Spleen (tissue), 11 donors: ENCODE measurements at regions not wholly inside any gene's neighbourhood (a gene's known extent, or its start where the extent isn't known, plus 50 kb on each side); places are given as distances from the start of the nearest gene placed in this dataset.

Experiments
- DNase-seq: peaks from one replicate; pipeline ENCODE4 v3.0.0-alpha.2; 2020
- H3K27ac ChIP-seq, 8 donors: fragments of 200-600 bp; sonication (generic) in 7 of 8; 1 replicate in 4 of 8; 2 replicates in 4 of 8; pipeline versions ENCODE4 v1.5.0 to v1.8.0; 2016 to 2021; ENCODE audit warnings: inconsistent platforms in 4 of 8, mild to moderate bottlenecking in 4 of 8, moderate library complexity in 1 of 8
- H3K27me3 ChIP-seq, 7 donors: fragments of 200-600 bp; sonication (generic) in 6 of 7; replicated peaks in 1 of 7; 1 replicate in 4 of 7; 2 replicates in 3 of 7; pipeline versions ENCODE4 v1.5.0 to v1.8.0; 2016 to 2021; ENCODE audit warnings: inconsistent platforms in 3 of 7, mild to moderate bottlenecking in 1 of 7
- H3K36me3 ChIP-seq, 6 donors: fragments of 200-600 bp; sonication (generic) in 5 of 6; 1 replicate in 4 of 6; 2 replicates in 2 of 6; pipeline versions ENCODE4 v1.5.0 to v1.8.0; 2016 to 2021; ENCODE audit warnings: inconsistent platforms in 2 of 6
- H3K4me1 ChIP-seq, 6 donors: fragments of 200-600 bp; sonication (generic) in 5 of 6; 1 replicate in 3 of 6; 2 replicates in 3 of 6; pipeline versions ENCODE4 v1.5.0 to v1.8.0; 2016 to 2021; ENCODE audit warnings: inconsistent platforms in 3 of 6
- H3K4me3 ChIP-seq, 8 donors: fragments of 200-600 bp; sonication (generic) in 7 of 8; 1 replicate in 4 of 8; 2 replicates in 4 of 8; pipeline versions ENCODE4 v1.5.0 to v1.8.0; 2016 to 2021; ENCODE audit warnings: inconsistent platforms in 4 of 8, mild to moderate bottlenecking in 4 of 8, moderate library complexity in 2 of 8
- H3K9me3 ChIP-seq, 8 donors: fragments of 200-600 bp; sonication (generic) in 7 of 8; 1 replicate in 4 of 8; 2 replicates in 4 of 8; pipeline versions ENCODE4 v1.5.0 to v1.8.0; 2016 to 2021; ENCODE audit warnings: inconsistent platforms in 4 of 8
- POLR2A ChIP-seq, 3 donors: fragments of 450-650 bp; IDR thresholded peaks; one replicate each; pipeline ENCODE4 v1.5.1; 2017; ENCODE audit warnings: antibody characterized with exemption in 3 of 3, mild to moderate bottlenecking in 1 of 3
- POLR2AphosphoS5 ChIP-seq, 3 donors: sonication (generic); formaldehyde crosslinking; IDR thresholded peaks; one replicate each; pipeline ENCODE4 v1.5.1; 2017; ENCODE audit warnings: antibody characterized with exemption in 3 of 3
- WGBS, 5 donors: extraction: QIAGEN DNeasy Blood & Tissue Kit in 3 of 5; methylation state at CpG; one replicate each; pipeline versions ENCODE4 v1.1.5 to v1.1.7; 2013 to 2018; 5-methylcytosine and 5-hydroxymethylcytosine counted together
- intact Hi-C: fragments of 100-400 bp; cut with DNase I; formaldehyde crosslinking; loops from one replicate; pipeline ENCODE4 v1.15.0; 2023; ENCODE audit warnings: low total_unique reads
- TF ChIP-seq, protein P1 (sequence below), 11 experiments: fragments of 200-600 bp in 7 of 11; fragments of 450-650 bp in 4 of 11; sonication (generic) in 4 of 11; IDR thresholded peaks in 8 of 11; conservative IDR thresholded peaks in 3 of 11; 1 replicate in 7 of 11; 2 replicates in 4 of 11; pipeline versions ENCODE4 v1.4.0 to v1.8.0; 2016 to 2021; ENCODE audit warnings: antibody characterized with exemption in 11 of 11, inconsistent platforms in 4 of 11, mild to moderate bottlenecking in 1 of 11
- donor health status: healthy with polysubstance abuse.
- donor health status: DM: no; HTN: no; CAD: no; lungs with moderate emphysema.
- donor health status: DM: no; HTN: no; CAD: no.
- donor health status: Bipolar disorder and iron deficiency.
- donor health status: healthy.
- donor health status: DM: no; HTN: no; CAD: no.
- donor health status: DM: yes; HTN: yes; CAD: no.

- no peaks in the 10 kb centered on the region for H3K9me3 ChIP-seq
- H3K27me3 ChIP-seq = no peaks in the 10 kb centered on the region
- no peak for TF ChIP-seq POLR2AphosphoS5 (IDR thresholded peaks at IDR 0.05)
- TF ChIP-seq, protein P1, sequence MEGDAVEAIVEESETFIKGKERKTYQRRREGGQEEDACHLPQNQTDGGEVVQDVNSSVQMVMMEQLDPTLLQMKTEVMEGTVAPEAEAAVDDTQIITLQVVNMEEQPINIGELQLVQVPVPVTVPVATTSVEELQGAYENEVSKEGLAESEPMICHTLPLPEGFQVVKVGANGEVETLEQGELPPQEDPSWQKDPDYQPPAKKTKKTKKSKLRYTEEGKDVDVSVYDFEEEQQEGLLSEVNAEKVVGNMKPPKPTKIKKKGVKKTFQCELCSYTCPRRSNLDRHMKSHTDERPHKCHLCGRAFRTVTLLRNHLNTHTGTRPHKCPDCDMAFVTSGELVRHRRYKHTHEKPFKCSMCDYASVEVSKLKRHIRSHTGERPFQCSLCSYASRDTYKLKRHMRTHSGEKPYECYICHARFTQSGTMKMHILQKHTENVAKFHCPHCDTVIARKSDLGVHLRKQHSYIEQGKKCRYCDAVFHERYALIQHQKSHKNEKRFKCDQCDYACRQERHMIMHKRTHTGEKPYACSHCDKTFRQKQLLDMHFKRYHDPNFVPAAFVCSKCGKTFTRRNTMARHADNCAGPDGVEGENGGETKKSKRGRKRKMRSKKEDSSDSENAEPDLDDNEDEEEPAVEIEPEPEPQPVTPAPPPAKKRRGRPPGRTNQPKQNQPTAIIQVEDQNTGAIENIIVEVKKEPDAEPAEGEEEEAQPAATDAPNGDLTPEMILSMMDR (IDR thresholded peaks at IDR 0.05 in 8 of 11, conservative IDR thresholded peaks at IDR 0.05 in 3 of 11) = no peak
- TF ChIP-seq POLR2A (IDR thresholded peaks at IDR 0.05) = no peak
- no peak for DNase-seq
- 68 to 82% (median 76%) methylated on average over 1 of the region's 1 CpG for WGBS, 5 donors
- H3K4me1 ChIP-seq = no peaks in the 10 kb centered on the region
- H3K36me3 ChIP-seq = no peaks in the 10 kb centered on the region
- no peak overlapping the region for H3K27ac ChIP-seq
- intact Hi-C loops = no loop called here
- H3K4me3 ChIP-seq = no peak overlapping the region
Observed at GRCh38 chr5:106092455-106092854, 1578.3 kb downstream of the EFNA5 start.

- Histone ChIP-seq H3K36me3 (no peaks in the 10 kb centered on the region), H3K9me3 (no peaks in the 10 kb centered on the region), H3K4me1 (no peaks in the 10 kb centered on the region), H3K27me3 (no peaks in the 10 kb centered on the region), H3K27ac (no peak overlapping the region), H3K4me3 (no peak overlapping the region)
- no peak for DNase-seq
- TF ChIP-seq POLR2AphosphoS5 (IDR thresholded peaks at IDR 0.05) (no peak), POLR2A (IDR thresholded peaks at IDR 0.05) (no peak)
- TF ChIP-seq, protein P1 (IDR thresholded peaks at IDR 0.05 in 8 of 11, conservative IDR thresholded peaks at IDR 0.05 in 3 of 11) = no peak
- intact Hi-C loops = no loop called here
Observed at GRCh38 chr5:106089073-106089472, 1581.7 kb downstream of the EFNA5 start.

- DNase-seq = no peak
- intact Hi-C loops = no loop called here
- Histone ChIP-seq H3K27me3 (no peaks in the 10 kb centered on the region), H3K27ac (no peak overlapping the region), H3K36me3 (no peaks in the 10 kb centered on the region), H3K4me3 (no peak overlapping the region), H3K4me1 (no peaks in the 10 kb centered on the region), H3K9me3 (no peaks in the 10 kb centered on the region)
- TF ChIP-seq, protein P1 (IDR thresholded peaks at IDR 0.05 in 8 of 11, conservative IDR thresholded peaks at IDR 0.05 in 3 of 11) = no peak
- TF ChIP-seq POLR2AphosphoS5 (IDR thresholded peaks at IDR 0.05) (no peak), POLR2A (IDR thresholded peaks at IDR 0.05) (no peak)
Observed at GRCh38 chr5:106088462-106088861, 1582.3 kb downstream of the EFNA5 start.

GRCh38 chr5:106086352-106086751, 1584.4 kb downstream of the EFNA5 start:
- no peak for DNase-seq
- H3K9me3 ChIP-seq = no peaks in the 10 kb centered on the region
- WGBS, 5 donors = 62 to 72% (median 67%) methylated on average over 2 of the region's 2 CpGs
- no peaks in the 10 kb centered on the region for H3K27me3 ChIP-seq
- TF ChIP-seq POLR2AphosphoS5 (IDR thresholded peaks at IDR 0.05) (no peak), POLR2A (IDR thresholded peaks at IDR 0.05) (no peak)
- TF ChIP-seq, protein P1 (IDR thresholded peaks at IDR 0.05 in 8 of 11, conservative IDR thresholded peaks at IDR 0.05 in 3 of 11) = no peak
- H3K4me3 ChIP-seq = no peak overlapping the region
- H3K27ac ChIP-seq = no peak overlapping the region
- no peaks in the 10 kb centered on the region for H3K36me3 ChIP-seq
- H3K4me1 ChIP-seq = no peaks in the 10 kb centered on the region
- intact Hi-C loops = no loop called here
